H1 (cell line): ENCODE measurements at regions not wholly inside any gene's neighbourhood (a gene's known extent, or its start where the extent isn't known, plus 50 kb on each side); places are given as distances from the start of the nearest gene placed in this dataset.

Source experiments
- CTCF ChIA-PET: fragments of 300-600 bp; sonication (Branson Sonifier 250); formaldehyde crosslinking; loops from one replicate; lab custom pipeline; 2021; ENCODE audit not compliant: partially characterized antibody; lab: Charles Lee
- POLR2A ChIA-PET: fragments of 300-600 bp; sonication (Branson Sonifier 250); formaldehyde crosslinking; loops from one replicate; lab custom pipeline; 2021; ENCODE audit warnings: inconsistent platforms; ENCODE audit not compliant: partially characterized antibody; lab: Charles Lee
- DNase-seq, 2 experiments: peaks; one replicate each; pipeline versions ENCODE4 v3.0.0 to v3.0.0-alpha.2; 2010 to 2022; ENCODE audit warnings: low spot score in 2 of 2, low read depth in 1 of 2, mixed read lengths in 1 of 2
- FAIRE-seq: peaks from 2 replicates; lab custom pipeline; 2011; peaks lifted over from hg19 to GRCh38; lab: Jason Lieb, UNC
- H2AFZ ChIP-seq: 2 replicates; pipeline ENCODE4 v1.8.1; 2012; ENCODE audit warnings: low read length, inconsistent platforms
- H2AK5ac ChIP-seq: 2 replicates; pipeline ENCODE4 v1.6.1; 2013; ENCODE audit warnings: low read depth, low read length
- H2BK120ac ChIP-seq: replicated peaks from 2 replicates; pipeline ENCODE3; 2013; ENCODE audit warnings: low read depth, low read length, inconsistent platforms
- H2BK12ac ChIP-seq: 2 replicates; pipeline ENCODE4 v1.6.1; 2013; ENCODE audit warnings: low read depth, low read length
- H2BK15ac ChIP-seq: 2 replicates; pipeline ENCODE4 v1.6.1; 2013; ENCODE audit warnings: low read length
- H2BK20ac ChIP-seq: 2 replicates; pipeline ENCODE4 v1.6.1; 2013; ENCODE audit warnings: low read length
- H2BK5ac ChIP-seq: 2 replicates; pipeline ENCODE4 v1.6.1; 2013; ENCODE audit warnings: low read depth, low read length
- H3K14ac ChIP-seq: 2 replicates; pipeline ENCODE4 v1.6.1; 2013; ENCODE audit warnings: inconsistent platforms; ENCODE audit not compliant: insufficient read length
- H3K18ac ChIP-seq: 2 replicates; pipeline ENCODE4 v1.6.1; 2013; ENCODE audit warnings: low read length; ENCODE audit errors: extremely low read depth
- H3K23ac ChIP-seq: 2 replicates; pipeline ENCODE4 v1.6.1; 2013; ENCODE audit warnings: inconsistent platforms; ENCODE audit not compliant: insufficient read length
- H3K23me2 ChIP-seq: 2 replicates; pipeline ENCODE4 v1.6.1; 2013; ENCODE audit warnings: low read depth, low read length
- H3K27ac ChIP-seq: 2 replicates; pipeline ENCODE4 v1.6.1; 2011; ENCODE audit warnings: low read depth, low read length, inconsistent platforms
- H3K27me3 ChIP-seq, 4 experiments: replicated peaks in 1 of 4; 1 replicate in 1 of 4; 2 replicates in 3 of 4; pipeline versions ENCODE4 v1.6.1 to v1.8.1; 2011 to 2013; ENCODE audit warnings: low read length in 3 of 4, mild to moderate bottlenecking in 3 of 4, inconsistent platforms in 2 of 4, mixed read lengths in 2 of 4, moderate library complexity in 1 of 4; ENCODE audit not compliant: control insufficient read depth in 3 of 4, insufficient read depth in 3 of 4; ENCODE audit errors: extremely low read depth in 1 of 4
- H3K36me3 ChIP-seq, 4 experiments: 2 replicates each; pipeline versions ENCODE4 v1.6.1 to v1.8.1; 2011 to 2013; ENCODE audit warnings: mild to moderate bottlenecking in 4 of 4, low read length in 3 of 4, moderate library complexity in 2 of 4, control low read depth in 1 of 4, inconsistent platforms in 1 of 4; ENCODE audit not compliant: insufficient read depth in 4 of 4, control insufficient read depth in 2 of 4
- H3K4ac ChIP-seq: replicated peaks from 2 replicates; pipeline ENCODE3; 2013; ENCODE audit warnings: low read length, low read depth, mixed read lengths, inconsistent platforms; ENCODE audit not compliant: insufficient read length
- H3K4me1 ChIP-seq, 4 experiments: replicated peaks in 1 of 4; 1 replicate in 1 of 4; 2 replicates in 3 of 4; pipeline versions ENCODE4 v1.6.1 to v1.8.1; 2011 to 2013; ENCODE audit warnings: low read length in 3 of 4, inconsistent platforms in 2 of 4, mixed read lengths in 1 of 4; ENCODE audit not compliant: insufficient read depth in 4 of 4, control insufficient read depth in 3 of 4
- H3K4me2 ChIP-seq, 2 experiments: 2 replicates each; pipeline versions ENCODE4 v1.6.1 to v1.8.1; 2011 to 2013; ENCODE audit warnings: low read depth in 2 of 2, low read length in 2 of 2, control low read depth in 1 of 2, inconsistent platforms in 1 of 2, mild to moderate bottlenecking in 1 of 2; ENCODE audit not compliant: insufficient read depth in 1 of 2
- H3K4me3 ChIP-seq, 4 experiments: fragments of 200-600, 300-600 bp in 1 of 4; sonication (generic), shearing (Covaris generic), sonication (Bioruptor Twin) in 1 of 4; 2 replicates each; pipeline versions ENCODE4 v1.5.1 to v1.8.1; 2011 to 2016; ENCODE audit warnings: low read length in 4 of 4, low read depth in 3 of 4, control low read depth in 2 of 4, inconsistent platforms in 2 of 4, mild to moderate bottlenecking in 2 of 4, mixed read lengths in 1 of 4, moderate library complexity in 1 of 4; ENCODE audit not compliant: insufficient read depth in 2 of 4; ENCODE audit errors: extremely low read depth in 1 of 4
- H3K56ac ChIP-seq: replicated peaks from 2 replicates; pipeline ENCODE3; 2013; ENCODE audit warnings: low read depth, mild to moderate bottlenecking, mixed read lengths, low read length, inconsistent platforms; ENCODE audit not compliant: insufficient read length
- H3K79me1 ChIP-seq: 2 replicates; pipeline ENCODE4 v1.6.1; 2013; ENCODE audit warnings: low read depth, low read length, control low read depth
- H3K79me2 ChIP-seq, 2 experiments: 2 replicates each; pipeline versions ENCODE4 v1.6.1 to v1.8.1; 2012 to 2013; ENCODE audit warnings: low read length in 2 of 2, mild to moderate bottlenecking in 2 of 2, inconsistent platforms in 1 of 2; ENCODE audit not compliant: insufficient read depth in 2 of 2, control insufficient read depth in 1 of 2
- H3K9ac ChIP-seq, 4 experiments: replicated peaks in 1 of 4; 1 replicate in 1 of 4; 2 replicates in 3 of 4; pipeline versions ENCODE4 v1.6.1 to v1.8.1; 2011 to 2013; ENCODE audit warnings: low read depth in 3 of 4, low read length in 3 of 4, control low read depth in 2 of 4, mild to moderate bottlenecking in 2 of 4, moderate library complexity in 2 of 4, inconsistent platforms in 1 of 4; ENCODE audit errors: extremely low read depth in 1 of 4
- H3K9me3 ChIP-seq, 2 experiments: 2 replicates each; pipeline versions ENCODE4 v1.6.1 to v1.8.1; 2012 to 2013; ENCODE audit warnings: mild to moderate bottlenecking in 2 of 2, moderate library complexity in 2 of 2, control low read depth in 1 of 2, inconsistent platforms in 1 of 2, low read depth in 1 of 2, low read length in 1 of 2, mixed read lengths in 1 of 2; ENCODE audit not compliant: insufficient read depth in 2 of 2
- H4K20me1 ChIP-seq, 2 experiments: replicated peaks in 1 of 2; 2 replicates each; pipeline versions ENCODE3 to v1.8.1; 2011 to 2013; ENCODE audit warnings: inconsistent platforms in 2 of 2, low read length in 2 of 2, mild to moderate bottlenecking in 1 of 2; ENCODE audit not compliant: insufficient read depth in 2 of 2, control insufficient read depth in 1 of 2
- H4K5ac ChIP-seq: 2 replicates; pipeline ENCODE4 v1.6.1; 2013; ENCODE audit warnings: low read length, low read depth, mixed read lengths, inconsistent platforms; ENCODE audit not compliant: insufficient read length
- H4K8ac ChIP-seq: 2 replicates; pipeline ENCODE4 v1.8.0; 2013; ENCODE audit warnings: mild to moderate bottlenecking, moderate library complexity, low read length, inconsistent platforms; ENCODE audit not compliant: insufficient read depth; ENCODE audit errors: extremely low read depth
- H4K91ac ChIP-seq: replicated peaks from 2 replicates; pipeline ENCODE3; 2013; ENCODE audit warnings: low read length, mixed read lengths, inconsistent platforms; ENCODE audit not compliant: insufficient read length
- ATF2 ChIP-seq: IDR thresholded peaks from 2 replicates; pipeline ENCODE4 v1.6.1; 2012; ENCODE audit warnings: low read length, inconsistent platforms
- CTCF ChIP-seq, 3 experiments: IDR thresholded peaks; 1 replicate in 2 of 3; 2 replicates in 1 of 3; pipeline versions ENCODE4 v1.5.1 to v1.6.1; 2011; ENCODE audit warnings: low read length in 3 of 3, mild to moderate bottlenecking in 3 of 3, inconsistent platforms in 2 of 3, low read depth in 1 of 3, moderate library complexity in 1 of 3; ENCODE audit not compliant: insufficient read depth in 1 of 3; ENCODE audit errors: control extremely low read depth in 1 of 3
- EGR1 ChIP-seq: IDR thresholded peaks from 2 replicates; pipeline ENCODE4 v1.6.1; 2011; ENCODE audit warnings: low read depth, low read length, borderline replicate concordance
- GTF2F1 ChIP-seq: IDR thresholded peaks from 2 replicates; pipeline ENCODE4 v1.6.1; 2012; ENCODE audit warnings: low read depth, low read length, improper control_type of control experiment, borderline replicate concordance
- JUN ChIP-seq: IDR thresholded peaks from 2 replicates; pipeline ENCODE4 v1.6.1; 2011; ENCODE audit warnings: low read depth, mild to moderate bottlenecking, improper control_type of control experiment, low read length
- JUND ChIP-seq: IDR thresholded peaks from 2 replicates; pipeline ENCODE4 v1.6.1; 2011; ENCODE audit warnings: mild to moderate bottlenecking, improper control_type of control experiment, low read length
- RBBP5 ChIP-seq: IDR thresholded peaks from 2 replicates; pipeline ENCODE4 v1.7.1; 2012; ENCODE audit warnings: low read depth, mild to moderate bottlenecking, inconsistent platforms, low read length, moderate library complexity, borderline replicate concordance
- RNF2 ChIP-seq: fragments of 200-900, 300-1000 bp; sonication (generic); IDR thresholded peaks from 2 replicates; pipeline ENCODE4 v1.7.1; 2016; ENCODE audit warnings: borderline replicate concordance, low read depth, mild to moderate bottlenecking, antibody characterized with exemption, low read length; ENCODE audit not compliant: poor library complexity, severe bottlenecking; ENCODE audit errors: missing control alignments
- WGBS, 2 experiments: shearing (Covaris generic) in 1 of 2; methylation state at CpG; one replicate each; pipeline versions ENCODE4 v1.1.6 to v1.1.7; 2013 to 2015; ENCODE audit warnings: low lambda C conversion rate in 2 of 2, mixed read lengths in 2 of 2, inconsistent platforms in 1 of 2, low coverage in 1 of 2, missing lambda C conversion rate in 1 of 2; ENCODE audit not compliant: insufficient replicate concordance in 2 of 2, insufficient coverage in 1 of 2, insufficient read length in 1 of 2; ENCODE audit errors: extremely low coverage in 1 of 2, missing lambda C conversion rate in 1 of 2; 5-methylcytosine and 5-hydroxymethylcytosine counted together

- H4K5ac ChIP-seq = no peak overlapping the region
- FAIRE-seq (no peak), DNase-seq (no peak)
- ChIA-PET CTCF (no interaction called here), POLR2A (no interaction called here)
- H3K14ac ChIP-seq = no peak overlapping the region
- no peaks in the 10 kb centered on the region for H3K79me1 ChIP-seq
- H2BK15ac ChIP-seq = no peak overlapping the region
- H3K27me3 ChIP-seq = no peaks in the 10 kb centered on the region
- H3K36me3 ChIP-seq = no peaks in the 10 kb centered on the region
- no peak overlapping the region for H3K4ac ChIP-seq
- no peak overlapping the region for H4K91ac ChIP-seq
- no peak overlapping the region for H2AK5ac ChIP-seq
- no peak overlapping the region for H3K27ac ChIP-seq
- no peak overlapping the region for H2AFZ ChIP-seq
- H3K18ac ChIP-seq = no peak overlapping the region
- no peak overlapping the region for H2BK120ac ChIP-seq
- H3K4me3 ChIP-seq = no peak overlapping the region
- H3K23ac ChIP-seq = no peak overlapping the region
- no peak overlapping the region for H4K8ac ChIP-seq
- H3K9ac ChIP-seq = no peak overlapping the region
- no peak overlapping the region for H3K4me2 ChIP-seq
- TF ChIP-seq GTF2F1 (no peak), JUN (no peak), RBBP5 (no peak), CTCF (IDR thresholded peaks at IDR 0.05; ENCODE audit: control extremely low read depth in 1 of 3, insufficient read depth in 1 of 3, low read depth in 1 of 3, low read length in 3 of 3) (no peak), JUND (no peak), EGR1 (no peak), ATF2 (no peak), RNF2 (no peak)
- WGBS, 2 experiments = 32% methylated on average over 1 of the region's 1 CpG; no CpG with 5 or more reads in 1 of the 2 experiments
- H2BK12ac ChIP-seq = no peak overlapping the region
- H3K79me2 ChIP-seq = no peaks in the 10 kb centered on the region
- H3K56ac ChIP-seq = no peak overlapping the region
- H3K23me2 ChIP-seq = no peaks in the 10 kb centered on the region
- H2BK20ac ChIP-seq = no peak overlapping the region
- H3K9me3 ChIP-seq = no peaks in the 10 kb centered on the region
- H3K4me1 ChIP-seq = no peaks in the 10 kb centered on the region
- no peak overlapping the region for H2BK5ac ChIP-seq
- no peaks in the 10 kb centered on the region for H4K20me1 ChIP-seq
Measured at GRCh38 chr9:11072176-11072575, 459.4 kb upstream of the PTPRD start.
